GM12878 (cell line): ENCODE measurements at regions not wholly inside any gene's neighbourhood (a gene's known extent, or its start where the extent isn't known, plus 50 kb on each side); places are given as distances from the start of the nearest gene placed in this dataset.

Source experiments
- EED ChIP-seq: sonication (generic); IDR thresholded peaks from 2 replicates; pipeline ENCODE4 v1.6.1; 2016; ENCODE audit warnings: antibody characterized with exemption, low read depth
- GATAD2B ChIP-seq: fragments of 450-650 bp; conservative IDR thresholded peaks from 2 replicates; pipeline ENCODE4 v1.6.1; 2017; ENCODE audit warnings: low read depth, mild to moderate bottlenecking, moderate library complexity
- NFYB ChIP-seq: IDR thresholded peaks from 2 replicates; pipeline ENCODE4 v1.6.1; 2011; ENCODE audit warnings: low read depth, mild to moderate bottlenecking, low read length, improper control_type of control experiment, moderate library complexity; ENCODE audit not compliant: insufficient read depth
- PML ChIP-seq: IDR thresholded peaks from 2 replicates; pipeline ENCODE4 v1.6.1; 2012; ENCODE audit warnings: low read length, inconsistent platforms
- ZNF217 ChIP-seq: fragments of 450-650 bp; IDR thresholded peaks from 2 replicates; pipeline ENCODE4 v1.6.1; 2017; ENCODE audit warnings: antibody characterized with exemption, mild to moderate bottlenecking
- TF ChIP-seq, protein P1 (sequence below): fragments of 450-650 bp; IDR thresholded peaks from 2 replicates; pipeline ENCODE4 v1.6.1; 2016; ENCODE audit warnings: mild to moderate bottlenecking, moderate library complexity, borderline replicate concordance
- TF ChIP-seq, protein P2 (sequence below): IDR thresholded peaks from 2 replicates; pipeline ENCODE4 v1.6.1; 2011; ENCODE audit warnings: low read depth, low read length, improper control_type of control experiment, borderline replicate concordance

DNA sequence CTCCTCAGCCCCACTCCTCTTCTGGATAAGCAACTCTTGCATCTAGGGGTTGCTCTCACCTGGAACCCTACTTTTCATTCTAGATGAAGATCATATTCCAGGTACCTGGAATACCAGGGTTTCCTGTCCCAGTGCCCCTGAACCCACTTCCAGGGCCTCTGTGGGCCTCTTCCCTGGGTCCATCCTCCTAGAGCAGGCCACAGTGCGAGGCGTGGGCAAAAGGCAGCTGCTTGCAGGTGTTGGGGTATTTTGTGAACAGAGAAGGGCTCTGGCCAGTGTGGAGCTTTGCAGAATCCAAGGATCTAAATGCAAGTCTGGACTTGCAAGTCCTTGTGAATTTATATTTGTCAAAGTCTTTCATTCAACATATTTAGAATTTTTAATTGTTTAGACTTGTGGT lies 240.4 kb upstream of the POU3F1 start (continued):
- TF ChIP-seq, protein P1, sequence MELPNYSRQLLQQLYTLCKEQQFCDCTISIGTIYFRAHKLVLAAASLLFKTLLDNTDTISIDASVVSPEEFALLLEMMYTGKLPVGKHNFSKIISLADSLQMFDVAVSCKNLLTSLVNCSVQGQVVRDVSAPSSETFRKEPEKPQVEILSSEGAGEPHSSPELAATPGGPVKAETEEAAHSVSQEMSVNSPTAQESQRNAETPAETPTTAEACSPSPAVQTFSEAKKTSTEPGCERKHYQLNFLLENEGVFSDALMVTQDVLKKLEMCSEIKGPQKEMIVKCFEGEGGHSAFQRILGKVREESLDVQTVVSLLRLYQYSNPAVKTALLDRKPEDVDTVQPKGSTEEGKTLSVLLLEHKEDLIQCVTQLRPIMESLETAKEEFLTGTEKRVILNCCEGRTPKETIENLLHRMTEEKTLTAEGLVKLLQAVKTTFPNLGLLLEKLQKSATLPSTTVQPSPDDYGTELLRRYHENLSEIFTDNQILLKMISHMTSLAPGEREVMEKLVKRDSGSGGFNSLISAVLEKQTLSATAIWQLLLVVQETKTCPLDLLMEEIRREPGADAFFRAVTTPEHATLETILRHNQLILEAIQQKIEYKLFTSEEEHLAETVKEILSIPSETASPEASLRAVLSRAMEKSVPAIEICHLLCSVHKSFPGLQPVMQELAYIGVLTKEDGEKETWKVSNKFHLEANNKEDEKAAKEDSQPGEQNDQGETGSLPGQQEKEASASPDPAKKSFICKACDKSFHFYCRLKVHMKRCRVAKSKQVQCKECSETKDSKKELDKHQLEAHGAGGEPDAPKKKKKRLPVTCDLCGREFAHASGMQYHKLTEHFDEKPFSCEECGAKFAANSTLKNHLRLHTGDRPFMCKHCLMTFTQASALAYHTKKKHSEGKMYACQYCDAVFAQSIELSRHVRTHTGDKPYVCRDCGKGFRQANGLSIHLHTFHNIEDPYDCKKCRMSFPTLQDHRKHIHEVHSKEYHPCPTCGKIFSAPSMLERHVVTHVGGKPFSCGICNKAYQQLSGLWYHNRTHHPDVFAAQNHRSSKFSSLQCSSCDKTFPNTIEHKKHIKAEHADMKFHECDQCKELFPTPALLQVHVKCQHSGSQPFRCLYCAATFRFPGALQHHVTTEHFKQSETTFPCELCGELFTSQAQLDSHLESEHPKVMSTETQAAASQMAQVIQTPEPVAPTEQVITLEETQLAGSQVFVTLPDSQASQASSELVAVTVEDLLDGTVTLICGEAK, result no peak
- TF ChIP-seq, protein P2, sequence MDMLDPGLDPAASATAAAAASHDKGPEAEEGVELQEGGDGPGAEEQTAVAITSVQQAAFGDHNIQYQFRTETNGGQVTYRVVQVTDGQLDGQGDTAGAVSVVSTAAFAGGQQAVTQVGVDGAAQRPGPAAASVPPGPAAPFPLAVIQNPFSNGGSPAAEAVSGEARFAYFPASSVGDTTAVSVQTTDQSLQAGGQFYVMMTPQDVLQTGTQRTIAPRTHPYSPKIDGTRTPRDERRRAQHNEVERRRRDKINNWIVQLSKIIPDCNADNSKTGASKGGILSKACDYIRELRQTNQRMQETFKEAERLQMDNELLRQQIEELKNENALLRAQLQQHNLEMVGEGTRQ, result no peak
- no peak for TF ChIP-seq PML
- no peak for TF ChIP-seq GATAD2B
- TF ChIP-seq EED, result no peak
- TF ChIP-seq NFYB, result no peak
- no peak for TF ChIP-seq ZNF217
